CD4-positive, alpha-beta T cell treated with Interleukin-17A for 4 hours (primary cell): ENCODE measurements at regions not wholly inside any gene's neighbourhood (a gene's known extent, or its start where the extent isn't known, plus 50 kb on each side); places are given as distances from the start of the nearest gene placed in this dataset.
"Not testable (repeated sequence)": the region's sequence is repeated elsewhere in the genome, so short reads cannot be mapped to it uniquely, and the experiment has no call there.

ENCODE experiments used
- DNase-seq: peaks from one replicate; pipeline ENCODE4 v3.0.0-alpha.2; 2020; ENCODE audit warnings: mixed read lengths

- DNase-seq = no peak
These were observed 87.1 kb upstream of the KCNA1 start for GRCh38 chr12:4822572-4822971.

GRCh38 chr12:4824380-4824779 is 85.3 kb upstream of the KCNA1 start:
- DNase-seq = no peak

- no peak for DNase-seq
These were observed 84.5 kb upstream of the KCNA1 start for GRCh38 chr12:4825011-4825858.

- DNase-seq = no peak
These were observed 82.8 kb upstream of the KCNA1 start for GRCh38 chr12:4826909-4827308.

- DNase-seq = no peak
These were observed 81.5 kb upstream of the KCNA1 start for GRCh38 chr12:4828176-4828575.

GRCh38 chr12:4829161-4829792 is 80.4 kb upstream of the KCNA1 start:
- no peak for DNase-seq

GRCh38 chr12:4829793-4830162 is 79.9 kb upstream of the KCNA1 start:
- no peak for DNase-seq

- no peak for DNase-seq
These were observed 79.0 kb upstream of the KCNA1 start for GRCh38 chr12:4830556-4831210.

GRCh38 chr12:4833053-4833452 is 76.7 kb upstream of the KCNA1 start:
- DNase-seq = no peak

- no peak for DNase-seq
These were observed 76.2 kb upstream of the KCNA1 start for GRCh38 chr12:4833524-4833923.

- not testable (repeated sequence) for DNase-seq
These were observed 67.3 kb upstream of the KCNA1 start for GRCh38 chr12:4842401-4842800.

- no peak for DNase-seq
These were observed 65.8 kb upstream of the KCNA1 start for GRCh38 chr12:4843907-4844306.

GRCh38 chr12:4847713-4848112 is 62.0 kb upstream of the KCNA1 start:
- DNase-seq = no peak

GRCh38 chr12:4849115-4849541 is 60.6 kb upstream of the KCNA1 start:
- peak; percentile 21 for DNase-seq

- DNase-seq = no peak
These were observed 59.8 kb upstream of the KCNA1 start for GRCh38 chr12:4849795-4850345.

- DNase-seq = no peak
These were observed 58.8 kb upstream of the KCNA1 start for GRCh38 chr12:4850857-4851380.

- no peak for DNase-seq
These were observed 57.4 kb upstream of the KCNA1 start for GRCh38 chr12:4852308-4852707.

- DNase-seq = no peak
These were observed 56.8 kb upstream of the KCNA1 start for GRCh38 chr12:4852911-4853310.

- peak; percentile 59 for DNase-seq
These were observed 54.4 kb upstream of the KCNA1 start for GRCh38 chr12:4855121-4855924.

GRCh38 chr12:4856596-4856995 is 53.1 kb upstream of the KCNA1 start:
- DNase-seq = no peak

GRCh38 chr12:4857472-4858291 is 52.0 kb upstream of the KCNA1 start:
- DNase-seq = peak; percentile 73

GRCh38 chr12:4858386-4858785 is 51.3 kb upstream of the KCNA1 start:
- DNase-seq = peak; percentile 8
